Right lobe of liver (tissue), 6 donors: ENCODE measurements at regions not wholly inside any gene's neighbourhood (a gene's known extent, or its start where the extent isn't known, plus 50 kb on each side); places are given as distances from the start of the nearest gene placed in this dataset.

Source experiments
- ATAC-seq, 4 donors: fragments of 200-7000 bp; cut with Tn5 transposase; one replicate each; pipeline ENCODE4 v1.9.1; 2020; ENCODE audit warnings: mild to moderate bottlenecking in 4 of 4, moderate library complexity in 4 of 4
- DNase-seq, 3 donors: peaks; one replicate each; pipeline ENCODE4 v3.0.0-alpha.2; 2020
- H3K27ac ChIP-seq, 3 donors: fragments of 200-600 bp; one replicate each; pipeline ENCODE4 v1.8.0; 2022
- H3K27me3 ChIP-seq, 2 donors: fragments of 200-600 bp; one replicate each; pipeline ENCODE4 v1.8.0; 2022
- H3K36me3 ChIP-seq, 4 donors: fragments of 200-600 bp; sonication (generic) in 1 of 4; one replicate each; pipeline versions ENCODE4 v1.5.1 to v1.8.0; 2017 to 2022; ENCODE audit warnings: control low read depth in 1 of 4
- H3K4me1 ChIP-seq, 4 donors: fragments of 200-600 bp; sonication (generic) in 1 of 4; one replicate each; pipeline versions ENCODE4 v1.5.1 to v1.8.0; 2017 to 2022; ENCODE audit warnings: control low read depth in 1 of 4
- H3K4me3 ChIP-seq, 3 donors: fragments of 200-600 bp; one replicate each; pipeline ENCODE4 v1.8.0; 2022
- H3K9me3 ChIP-seq, 4 donors: fragments of 200-600 bp; sonication (generic) in 1 of 4; one replicate each; pipeline versions ENCODE4 v1.5.1 to v1.8.0; 2017 to 2022; ENCODE audit warnings: control low read depth in 1 of 4
- POLR2A ChIP-seq: fragments of 450-650 bp; IDR thresholded peaks from one replicate; pipeline ENCODE4 v1.6.1; 2017; ENCODE audit warnings: antibody characterized with exemption, mild to moderate bottlenecking
- WGBS: methylation state at CpG from one replicate; pipeline ENCODE4 v1.1.6; 2018; ENCODE audit warnings: low coverage, low lambda C conversion rate; ENCODE audit not compliant: insufficient coverage; ENCODE audit errors: missing lambda C conversion rate; 5-methylcytosine and 5-hydroxymethylcytosine counted together
- intact Hi-C, 2 donors: fragments of 100-400 bp; cut with DNase I; formaldehyde crosslinking; loops; one replicate each; pipeline versions ENCODE4 v1.11.2 to v1.14.1; 2022
- TF ChIP-seq, protein P1 (sequence below), 4 donors: fragments of 200-600 bp in 3 of 4; fragments of 450-650 bp in 1 of 4; IDR thresholded peaks; one replicate each; pipeline versions ENCODE4 v1.5.1 to v1.8.0; 2016 to 2022; ENCODE audit warnings: antibody characterized with exemption in 4 of 4, mild to moderate bottlenecking in 2 of 4
- donor health status: DM: no; HTN: yes; CAD: no.
- donor health status: DM: no; HTN: no; CAD: no.
- donor health status: DM: no; HTN: no; CAD: no.
- donor health status: DM: no; HTN: yes; CAD: no.
- donor health status: DM: no; HTN: yes; CAD: no.

DNA sequence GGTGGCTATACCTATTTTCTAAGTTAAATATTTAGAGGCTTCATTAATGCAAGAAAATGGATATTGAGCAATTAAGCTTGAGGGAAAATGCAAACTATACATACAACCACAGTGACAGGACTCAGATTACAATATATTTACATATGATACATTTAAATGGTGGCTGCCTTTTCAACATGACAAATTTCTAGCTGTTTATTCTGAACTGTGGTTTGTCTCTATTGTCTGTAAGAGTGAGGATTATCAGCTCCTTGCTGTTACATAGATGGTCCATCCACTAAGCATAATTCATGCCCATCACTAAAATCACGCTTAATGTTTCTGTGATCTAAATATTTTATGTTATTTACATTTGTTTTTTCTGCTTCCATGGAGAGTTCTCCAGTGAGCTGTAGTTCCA, 81.1 kb upstream of the SGCD start:
- no peak for DNase-seq
- intact Hi-C loops, result no loop called here
- ATAC-seq, result no peak
- TF ChIP-seq, protein P1, sequence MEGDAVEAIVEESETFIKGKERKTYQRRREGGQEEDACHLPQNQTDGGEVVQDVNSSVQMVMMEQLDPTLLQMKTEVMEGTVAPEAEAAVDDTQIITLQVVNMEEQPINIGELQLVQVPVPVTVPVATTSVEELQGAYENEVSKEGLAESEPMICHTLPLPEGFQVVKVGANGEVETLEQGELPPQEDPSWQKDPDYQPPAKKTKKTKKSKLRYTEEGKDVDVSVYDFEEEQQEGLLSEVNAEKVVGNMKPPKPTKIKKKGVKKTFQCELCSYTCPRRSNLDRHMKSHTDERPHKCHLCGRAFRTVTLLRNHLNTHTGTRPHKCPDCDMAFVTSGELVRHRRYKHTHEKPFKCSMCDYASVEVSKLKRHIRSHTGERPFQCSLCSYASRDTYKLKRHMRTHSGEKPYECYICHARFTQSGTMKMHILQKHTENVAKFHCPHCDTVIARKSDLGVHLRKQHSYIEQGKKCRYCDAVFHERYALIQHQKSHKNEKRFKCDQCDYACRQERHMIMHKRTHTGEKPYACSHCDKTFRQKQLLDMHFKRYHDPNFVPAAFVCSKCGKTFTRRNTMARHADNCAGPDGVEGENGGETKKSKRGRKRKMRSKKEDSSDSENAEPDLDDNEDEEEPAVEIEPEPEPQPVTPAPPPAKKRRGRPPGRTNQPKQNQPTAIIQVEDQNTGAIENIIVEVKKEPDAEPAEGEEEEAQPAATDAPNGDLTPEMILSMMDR (IDR thresholded peaks at IDR 0.05), result no peak
- TF ChIP-seq POLR2A, result no peak
- Histone ChIP-seq H3K4me3 (no peak overlapping the region), H3K36me3 (no peaks in the 10 kb centered on the region), H3K27me3 (no peaks in the 10 kb centered on the region), H3K27ac (no peak overlapping the region), H3K9me3 (no peaks in the 10 kb centered on the region), H3K4me1 (no peaks in the 10 kb centered on the region)
- 89% methylated on average over 1 of the region's 1 CpG for WGBS

DNA sequence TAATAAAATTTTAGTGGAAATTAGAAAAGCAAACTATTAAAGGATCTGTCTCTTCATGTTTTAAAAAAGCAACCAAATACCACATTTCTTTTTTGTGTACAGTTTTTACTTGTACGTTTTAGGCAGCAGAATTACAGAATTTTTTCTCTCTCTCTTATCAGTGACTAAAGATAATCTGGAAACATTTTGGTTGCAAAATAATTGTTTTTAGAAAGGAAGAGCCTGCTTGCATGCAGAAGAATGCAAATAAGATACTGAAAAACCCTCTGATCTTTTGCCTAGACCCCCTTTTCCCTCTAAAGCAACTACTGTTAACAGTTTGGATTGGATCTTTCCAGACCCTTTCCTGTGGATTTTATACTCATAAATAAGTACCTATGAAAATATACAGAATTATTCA, 75.9 kb upstream of the SGCD start:
- Histone ChIP-seq H3K36me3 (no peaks in the 10 kb centered on the region), H3K4me1 (no peaks in the 10 kb centered on the region), H3K4me3 (no peak overlapping the region), H3K27ac (no peak overlapping the region), H3K9me3 (no peaks in the 10 kb centered on the region), H3K27me3 (no peaks in the 10 kb centered on the region)
- 19% methylated on average over 1 of the region's 1 CpG for WGBS
- intact Hi-C loops, result no loop called here
- TF ChIP-seq, protein P1 (IDR thresholded peaks at IDR 0.05), result no peak
- no peak for TF ChIP-seq POLR2A
- ATAC-seq, result no peak
- no peak for DNase-seq

DNA sequence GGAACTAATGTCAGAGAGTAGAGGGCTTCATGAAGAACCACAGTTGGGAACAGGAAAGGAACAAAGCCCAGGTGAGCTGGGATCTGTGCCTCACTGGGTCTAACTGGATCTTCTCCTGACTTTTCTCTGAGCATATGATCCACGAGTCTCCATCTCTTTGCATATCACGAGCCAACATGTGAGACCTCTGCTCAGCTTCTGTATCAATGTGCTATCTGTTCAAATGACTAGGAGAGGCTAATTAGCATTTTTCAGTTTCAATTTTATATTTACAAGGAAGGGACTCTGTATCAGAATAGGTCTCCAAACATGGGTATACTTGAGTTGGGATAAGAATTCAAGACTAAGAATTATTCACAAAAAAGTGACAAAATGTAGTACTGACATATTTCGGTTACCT, 73.8 kb upstream of the SGCD start:
- no peak for DNase-seq
- no peaks in the 10 kb centered on the region for H3K4me1 ChIP-seq
- H3K4me3 ChIP-seq, result no peak overlapping the region
- ATAC-seq, result no peak
- WGBS, result 59% methylated on average over 3 of the region's 3 CpGs
- TF ChIP-seq POLR2A, result no peak
- TF ChIP-seq, protein P1 (IDR thresholded peaks at IDR 0.05), result no peak
- H3K27ac ChIP-seq, result no peak overlapping the region
- no peaks in the 10 kb centered on the region for H3K27me3 ChIP-seq
- H3K9me3 ChIP-seq, result no peaks in the 10 kb centered on the region
- H3K36me3 ChIP-seq, result no peaks in the 10 kb centered on the region
- intact Hi-C loops, result no loop called here

DNA sequence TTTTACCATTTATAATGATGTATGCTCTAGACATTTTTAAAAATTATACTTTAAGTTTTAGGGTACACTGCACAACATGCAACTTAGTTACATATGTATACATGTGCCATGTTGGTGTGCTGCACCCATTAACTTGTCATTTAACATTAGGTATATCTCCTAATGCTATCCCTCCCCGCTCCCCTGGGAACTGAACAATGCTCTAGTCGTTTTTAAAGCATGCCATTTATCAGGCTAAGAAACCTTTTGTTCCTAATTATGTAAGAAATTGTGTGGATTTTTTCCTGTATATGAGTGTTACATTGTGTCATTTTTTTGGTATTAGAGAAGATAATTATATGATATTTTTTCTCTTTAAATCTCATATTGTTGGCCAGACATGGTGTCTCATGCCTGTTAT, 72.8 kb upstream of the SGCD start:
- DNase-seq, result no peak
- intact Hi-C loops, result no loop called here
- no peak overlapping the region for H3K4me3 ChIP-seq
- no peak overlapping the region for H3K27ac ChIP-seq
- H3K36me3 ChIP-seq, result no peaks in the 10 kb centered on the region
- WGBS, result 51% methylated on average over 2 of the region's 2 CpGs
- H3K4me1 ChIP-seq, result no peaks in the 10 kb centered on the region
- no peak for ATAC-seq
- no peaks in the 10 kb centered on the region for H3K27me3 ChIP-seq
- TF ChIP-seq, protein P1 (IDR thresholded peaks at IDR 0.05), result no peak
- no peak for TF ChIP-seq POLR2A
- no peaks in the 10 kb centered on the region for H3K9me3 ChIP-seq

DNA sequence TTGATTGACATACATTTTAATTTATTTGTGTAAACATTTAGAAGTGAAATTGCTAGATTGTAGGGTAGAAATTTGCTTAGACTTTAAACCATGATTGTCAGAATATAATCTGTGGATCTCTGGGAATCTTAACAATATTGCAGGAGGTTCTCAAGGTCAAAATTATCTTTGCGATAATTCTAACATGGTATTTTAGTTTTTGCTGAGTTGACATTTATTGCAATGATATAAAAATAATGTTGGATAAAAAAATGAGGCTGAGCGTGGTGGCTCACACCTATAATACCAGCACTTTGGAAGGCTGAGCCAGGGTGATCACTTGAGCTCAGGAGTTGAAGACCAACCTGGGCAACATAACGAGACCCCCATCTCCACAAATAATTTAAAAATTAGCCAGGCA, 70.3 kb upstream of the SGCD start:
- 76% methylated on average over 3 of the region's 3 CpGs for WGBS
- no peak for TF ChIP-seq POLR2A
- TF ChIP-seq, protein P1 (IDR thresholded peaks at IDR 0.05), result no peak
- no peaks in the 10 kb centered on the region for H3K9me3 ChIP-seq
- ATAC-seq (no peak), DNase-seq (no peak)
- H3K27ac ChIP-seq, result no peak overlapping the region
- no peaks in the 10 kb centered on the region for H3K27me3 ChIP-seq
- intact Hi-C loops, result no loop called here
- no peak overlapping the region for H3K4me3 ChIP-seq
- H3K36me3 ChIP-seq, result no peaks in the 10 kb centered on the region
- H3K4me1 ChIP-seq, result no peaks in the 10 kb centered on the region
